ENCODE measurements at regions not wholly inside any gene's neighbourhood (a gene's known extent, or its start where the extent isn't known, plus 50 kb on each side); places are given as distances from the start of the nearest gene placed in this dataset.
"Not testable (repeated sequence)": the region's sequence is repeated elsewhere in the genome, so short reads cannot be mapped to it uniquely, and the experiment has no call there.

DNA sequence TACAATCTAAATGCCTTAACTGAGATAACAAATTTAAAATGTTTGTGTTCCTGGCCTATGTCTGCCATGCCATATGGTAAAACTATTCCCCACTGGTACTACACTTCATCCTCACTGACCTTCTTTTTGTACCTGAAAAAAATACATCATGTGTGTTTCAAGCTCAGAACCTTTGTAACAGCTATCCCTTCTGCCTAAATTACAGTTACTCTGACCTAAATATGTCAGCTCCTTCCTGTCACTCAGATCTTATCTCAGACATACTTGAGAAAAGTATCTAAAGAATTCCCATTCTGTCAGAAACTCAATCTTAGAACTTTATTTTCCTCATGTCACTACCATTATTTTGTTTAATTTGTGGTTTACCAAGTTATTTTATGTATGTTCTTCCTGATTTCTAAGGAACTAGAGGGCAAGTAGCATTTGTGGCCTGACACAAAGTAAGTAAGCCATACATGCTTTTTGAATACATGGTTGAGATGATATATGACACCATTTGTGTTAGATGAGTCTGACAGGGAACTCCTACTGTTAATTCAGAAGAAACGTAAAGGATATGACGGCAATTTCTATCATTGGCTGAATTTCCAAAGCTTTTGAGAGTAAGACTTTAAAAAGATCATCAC lies 456.5 kb upstream of the NDST3 start:
- no peak for DNase-seq

DNA sequence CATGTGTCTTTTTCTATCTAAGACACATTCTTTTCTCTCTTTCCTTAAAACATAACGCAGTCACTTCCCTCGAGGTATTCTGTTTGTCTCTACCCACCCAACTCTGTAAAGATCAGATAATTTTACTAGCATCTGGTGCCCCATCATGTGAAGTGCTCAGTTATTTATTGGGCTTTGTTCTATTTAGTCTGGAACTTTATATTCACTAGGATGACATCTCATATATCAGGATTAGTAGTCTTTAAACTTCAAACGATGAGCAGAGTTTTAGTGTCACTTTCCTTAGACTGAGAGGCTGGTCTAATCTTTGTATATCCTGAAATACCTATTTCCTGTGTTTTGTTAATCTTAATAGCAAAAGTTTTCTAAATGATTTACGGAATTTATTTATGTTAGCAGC lies 445.5 kb upstream of the NDST3 start:
- DNase-seq, result no peak

DNA sequence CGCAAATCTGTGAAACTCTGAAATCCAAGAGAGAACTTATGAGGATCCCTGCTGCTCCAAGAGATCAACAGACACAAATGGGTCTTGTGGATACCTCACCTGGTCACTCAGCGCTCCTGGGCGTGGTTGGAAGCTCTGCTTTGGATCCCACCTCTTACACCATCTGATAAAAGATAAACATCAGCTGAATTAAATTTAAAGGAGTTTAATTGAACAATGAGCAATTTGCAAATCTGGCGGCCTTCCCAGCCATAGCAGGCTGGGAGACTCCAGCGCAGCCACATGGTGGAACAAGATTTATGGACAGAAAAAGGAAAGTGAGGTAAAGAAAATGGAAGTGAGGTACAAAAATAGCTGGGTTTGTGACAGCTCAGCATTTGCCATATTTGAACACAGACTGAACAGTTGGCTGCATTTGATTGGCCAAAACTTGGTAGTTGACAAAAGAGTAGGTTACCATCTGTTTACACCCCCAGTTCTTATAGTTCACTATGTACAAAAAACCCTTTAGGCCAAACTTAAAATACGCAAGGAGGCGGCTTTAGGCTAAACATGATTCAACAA lies 437.3 kb upstream of the NDST3 start:
- DNase-seq, result no peak

DNA sequence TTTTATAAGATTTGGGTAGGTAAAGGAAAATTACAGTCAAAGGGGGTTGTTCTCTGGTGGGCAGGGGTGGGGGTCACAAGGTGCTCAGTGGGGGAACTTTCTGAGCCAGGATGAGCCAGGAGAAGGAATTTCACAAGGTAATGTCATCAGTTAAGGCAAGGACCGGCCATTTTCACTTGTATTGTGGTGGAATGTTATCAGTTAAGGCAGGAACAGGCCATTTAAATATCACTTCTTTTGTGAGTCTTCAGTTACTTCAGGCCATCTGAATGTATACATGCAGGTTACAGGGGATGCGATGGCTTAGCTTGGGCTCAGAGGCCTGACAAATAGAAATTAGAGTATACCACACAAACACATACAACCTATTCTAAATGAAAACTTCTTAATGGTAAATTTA lies 434.9 kb upstream of the NDST3 start:
- not testable (repeated sequence) for DNase-seq

DNA sequence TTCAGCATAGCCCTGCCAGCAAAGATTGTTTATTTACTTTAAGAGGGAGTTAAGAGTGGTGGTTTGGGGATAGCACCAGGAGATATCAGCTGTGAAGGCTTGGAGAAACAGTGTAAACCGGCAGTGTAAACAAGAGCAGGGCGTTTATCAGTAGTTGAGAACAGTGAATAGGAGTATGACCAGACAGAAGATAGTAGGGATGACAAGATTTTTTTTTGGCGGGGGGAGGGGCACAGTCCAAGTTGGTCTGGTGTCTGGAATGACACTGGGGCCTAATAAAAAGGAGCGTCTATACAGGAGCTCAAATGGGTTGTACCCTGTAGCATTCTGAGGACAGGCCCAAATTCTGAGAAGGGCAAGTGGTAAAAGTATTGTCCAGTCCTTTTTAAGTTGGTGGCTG lies 433.4 kb upstream of the NDST3 start:
- not testable (repeated sequence) for DNase-seq

DNA sequence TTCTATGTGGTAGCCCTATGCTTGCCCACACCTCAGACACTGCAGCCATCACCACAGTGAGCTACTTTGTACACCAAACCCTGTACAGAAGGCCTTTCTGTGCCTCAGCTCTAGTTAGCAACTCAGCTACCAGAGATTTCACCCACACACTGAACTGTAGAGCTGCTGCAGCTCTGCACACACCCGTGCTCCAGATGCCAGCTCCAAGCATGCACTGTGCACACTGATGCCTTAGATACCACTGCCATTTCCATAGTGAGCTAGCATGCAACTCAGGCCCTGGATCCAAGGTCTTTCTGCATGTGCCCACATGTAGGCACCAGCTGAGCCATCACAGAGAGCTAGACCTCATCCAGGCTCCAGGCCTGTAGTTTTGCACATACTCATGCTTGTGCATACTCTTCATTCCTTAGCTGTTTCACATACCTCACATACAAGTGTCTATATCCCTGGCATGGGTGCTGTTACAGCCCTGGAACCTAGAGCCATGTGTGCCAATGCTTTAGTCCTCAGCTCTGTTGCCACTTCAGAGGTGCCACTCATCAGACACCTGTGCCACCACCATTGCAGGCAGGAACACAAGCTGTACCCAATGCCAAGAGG lies 423.5 kb upstream of the NDST3 start:
- no peak for DNase-seq

DNA sequence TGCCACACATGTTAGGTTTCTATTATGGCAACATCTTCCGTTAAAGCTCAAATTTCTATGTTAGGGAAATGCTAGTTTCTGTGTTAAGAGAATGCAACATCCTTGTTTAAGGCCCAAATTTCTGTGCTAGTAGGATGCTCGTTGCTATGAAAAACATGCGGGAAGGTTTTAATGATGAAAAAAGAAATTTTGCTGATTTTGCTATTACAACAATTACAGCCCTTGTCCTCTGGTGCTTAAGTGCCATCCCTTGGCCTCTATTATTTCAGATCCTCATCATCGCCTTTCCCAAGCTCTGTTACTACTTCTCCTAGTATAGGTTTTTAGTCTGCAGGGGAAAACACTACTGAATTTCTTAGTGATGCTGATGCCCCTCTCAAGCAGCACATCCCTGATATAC lies 412.6 kb upstream of the NDST3 start:
- no peak for DNase-seq

DNA sequence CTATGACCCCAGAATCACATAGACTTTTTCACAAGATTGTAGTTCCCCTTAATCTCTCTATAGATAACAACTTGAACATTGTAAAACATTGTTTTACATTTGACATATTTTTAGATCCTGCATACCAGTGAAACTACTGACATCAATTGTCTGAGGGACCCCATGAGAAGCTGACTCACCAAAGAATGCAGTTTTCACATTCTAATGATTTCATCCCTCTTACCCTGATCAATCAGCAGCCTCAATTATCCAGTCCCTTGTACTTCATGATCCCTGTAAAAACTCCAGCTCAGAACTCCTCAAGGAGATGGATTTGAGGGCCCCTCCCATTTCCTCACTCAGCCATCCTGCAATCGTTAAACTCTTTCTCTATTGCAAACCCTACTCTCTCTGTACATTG lies 411.0 kb upstream of the NDST3 start:
- DNase-seq, result no peak

DNA sequence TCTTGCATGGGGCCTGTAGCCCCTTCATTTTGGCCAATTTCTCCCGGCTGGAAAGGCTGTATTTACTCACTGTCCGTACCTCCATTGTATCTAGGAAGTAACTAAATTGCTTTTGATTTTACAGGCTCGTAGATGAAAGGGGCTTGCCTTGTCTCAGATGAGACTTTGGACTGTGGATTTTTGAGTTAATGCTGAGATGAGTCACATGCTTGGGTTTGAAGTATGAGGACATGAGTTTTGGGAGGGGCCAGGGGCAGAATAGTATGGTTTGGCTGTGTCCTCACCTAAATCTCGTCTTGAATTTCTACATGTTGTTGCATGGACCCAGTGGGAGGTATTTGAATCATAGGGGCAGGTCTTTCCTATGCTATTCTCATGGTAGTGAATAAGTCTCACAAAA lies 407.6 kb upstream of the NDST3 start:
- no peak for DNase-seq

DNA sequence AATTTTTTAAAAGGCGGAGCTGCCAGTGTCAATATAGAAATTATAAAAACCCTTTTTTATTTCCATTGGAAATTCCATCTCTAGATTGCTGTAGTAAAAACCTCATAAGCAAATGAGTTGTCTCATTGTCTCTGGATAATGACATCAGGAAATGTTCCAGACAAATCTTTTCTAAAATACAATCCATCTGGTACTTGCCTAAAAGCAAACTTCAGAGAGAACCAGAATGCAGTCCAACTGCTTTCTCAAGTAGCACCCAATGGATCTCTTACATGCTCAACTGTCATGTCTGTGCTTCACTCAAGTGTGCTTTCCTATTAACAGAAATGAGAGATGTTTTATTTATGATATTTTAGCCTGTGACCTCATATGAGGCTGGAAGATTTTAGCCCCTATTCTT lies 399.6 kb upstream of the NDST3 start:
- no peak for DNase-seq

DNA sequence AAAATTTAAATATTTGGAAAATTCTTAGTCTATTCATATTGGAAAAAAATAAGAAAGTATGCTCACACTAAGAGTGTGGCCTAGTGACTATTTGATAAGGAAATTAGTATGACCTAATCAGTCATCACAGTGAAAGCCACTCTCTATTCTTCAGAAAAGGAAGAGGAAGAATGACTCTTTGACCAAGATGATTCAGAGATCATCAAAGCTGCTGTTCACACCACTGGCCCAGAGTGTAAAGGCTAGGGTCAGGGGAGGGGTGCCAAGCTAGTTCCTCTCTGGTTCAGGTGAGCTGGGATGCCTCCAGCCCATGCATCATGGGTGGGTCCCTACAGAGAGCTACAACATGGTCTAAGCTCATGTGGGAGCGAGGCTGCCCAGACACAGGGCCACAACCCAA lies 396.9 kb upstream of the NDST3 start:
- DNase-seq, result no peak

DNA sequence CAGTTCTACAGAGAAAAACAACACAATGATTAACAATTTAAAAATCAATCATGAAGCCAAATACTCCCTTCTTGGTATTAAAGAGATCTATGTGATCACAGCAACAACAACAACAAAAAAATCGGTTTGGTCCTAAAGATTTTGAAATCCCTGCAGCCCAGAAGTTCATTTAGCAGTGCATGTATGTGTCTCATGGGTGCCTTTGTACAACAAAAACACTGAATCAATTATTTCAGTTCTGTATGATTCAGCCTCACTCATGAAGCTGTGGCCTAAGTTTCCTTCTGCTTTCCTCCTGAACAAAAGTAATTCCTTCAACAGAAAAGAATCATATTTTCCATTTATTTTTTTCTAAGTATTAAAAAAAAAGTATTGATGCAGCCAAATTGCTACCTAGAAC lies 393.4 kb upstream of the NDST3 start:
- no peak for DNase-seq

DNA sequence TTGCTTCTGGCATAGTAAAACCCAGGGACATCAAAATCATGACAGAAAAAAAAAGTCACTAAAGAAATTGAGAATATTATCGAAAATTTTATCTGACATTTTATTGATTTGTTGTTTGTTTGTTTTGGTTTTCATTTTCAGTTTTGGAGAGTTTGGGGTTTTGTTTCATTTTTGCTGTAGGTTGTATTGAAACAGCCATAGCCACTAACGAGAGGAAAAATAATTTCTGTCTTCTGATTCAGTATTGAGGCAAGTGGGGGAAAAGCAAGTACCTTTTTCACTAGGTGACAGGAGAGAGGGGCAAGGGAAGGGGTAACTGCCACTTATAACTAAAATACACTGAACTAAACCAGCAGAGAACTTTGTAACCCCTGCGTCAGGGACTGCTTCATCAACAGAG lies 392.8 kb upstream of the NDST3 start:
- no peak for DNase-seq

DNA sequence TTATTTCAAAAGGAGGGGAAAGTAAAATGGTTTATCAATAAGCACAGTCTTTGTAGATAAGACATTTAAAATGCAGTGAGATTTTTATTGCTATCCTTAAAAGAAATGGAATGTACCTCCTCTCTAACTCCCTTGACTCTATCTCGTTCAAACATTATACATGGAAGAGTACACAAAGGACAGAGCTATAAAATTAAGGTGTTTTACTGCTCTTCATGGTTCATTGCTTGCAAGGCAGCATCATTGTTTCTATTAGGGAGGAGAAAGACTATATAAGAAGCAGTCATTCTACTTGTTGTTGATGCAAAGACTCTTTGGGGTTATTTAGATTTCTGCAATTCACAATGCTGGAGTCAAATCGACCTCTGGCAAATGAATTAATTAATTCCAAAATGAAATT lies 380.2 kb upstream of the NDST3 start:
- no peak for DNase-seq

DNA sequence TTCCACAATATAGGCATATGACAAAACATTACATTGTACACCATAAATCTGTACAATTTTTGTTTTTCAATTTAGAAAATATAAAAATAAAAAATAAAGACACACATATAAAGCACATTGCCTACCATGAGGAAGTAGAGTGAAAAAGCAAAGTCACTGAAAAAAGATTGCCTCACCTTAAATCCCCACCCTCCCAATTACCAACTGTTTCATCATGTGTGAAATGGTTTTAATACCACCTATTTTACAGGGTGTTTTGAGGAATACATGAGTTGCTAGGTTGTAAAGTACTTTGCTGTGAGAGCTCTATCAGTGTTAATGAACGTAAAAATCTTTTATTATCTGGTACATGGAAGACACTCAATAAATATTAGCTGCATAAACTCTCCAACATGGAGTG lies 373.6 kb upstream of the NDST3 start:
- DNase-seq, result no peak

DNA sequence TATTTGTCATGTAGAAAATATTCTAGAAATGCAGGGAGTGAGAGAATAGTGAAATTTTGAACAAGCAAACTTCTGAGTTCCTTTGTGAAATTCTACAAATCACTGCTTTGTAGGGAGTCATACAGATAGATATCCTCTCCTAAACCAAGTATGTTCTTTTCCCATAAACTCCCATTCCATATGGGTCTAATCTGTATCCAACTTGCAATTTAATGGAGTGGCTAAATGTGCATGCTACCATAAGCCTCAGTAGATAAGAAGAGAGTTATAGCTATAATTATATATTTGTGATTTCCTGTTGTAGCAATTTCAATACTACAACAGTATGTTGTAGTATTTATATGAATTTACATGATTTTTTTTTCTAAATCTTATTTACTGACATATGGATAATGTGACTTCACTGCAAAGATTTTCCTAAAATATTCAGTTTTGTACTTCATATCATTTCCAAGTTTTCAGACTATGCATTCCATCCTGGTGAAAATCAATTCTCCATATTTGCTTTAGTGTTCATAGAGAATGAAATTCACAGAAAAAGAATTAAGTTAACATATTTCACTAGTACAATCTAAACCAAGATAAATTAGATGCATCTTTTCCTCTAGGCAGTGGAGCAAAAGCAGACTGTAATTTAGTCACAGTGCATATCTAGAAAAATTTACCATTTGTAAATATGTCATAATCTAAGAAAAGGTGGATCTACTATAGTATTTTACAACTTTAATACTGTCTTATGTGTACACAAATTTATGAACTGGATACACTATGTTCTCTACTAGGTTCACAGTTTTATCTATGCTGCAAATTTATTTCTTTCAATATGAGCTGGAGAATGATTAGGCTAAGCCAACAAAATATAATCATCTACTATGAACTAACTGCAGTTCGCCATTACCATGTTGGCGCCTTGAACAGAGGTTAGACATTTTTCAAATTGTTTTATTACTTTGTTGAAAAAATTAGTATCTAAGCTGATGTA lies 372.9 kb upstream of the NDST3 start:
- no peak for DNase-seq

DNA sequence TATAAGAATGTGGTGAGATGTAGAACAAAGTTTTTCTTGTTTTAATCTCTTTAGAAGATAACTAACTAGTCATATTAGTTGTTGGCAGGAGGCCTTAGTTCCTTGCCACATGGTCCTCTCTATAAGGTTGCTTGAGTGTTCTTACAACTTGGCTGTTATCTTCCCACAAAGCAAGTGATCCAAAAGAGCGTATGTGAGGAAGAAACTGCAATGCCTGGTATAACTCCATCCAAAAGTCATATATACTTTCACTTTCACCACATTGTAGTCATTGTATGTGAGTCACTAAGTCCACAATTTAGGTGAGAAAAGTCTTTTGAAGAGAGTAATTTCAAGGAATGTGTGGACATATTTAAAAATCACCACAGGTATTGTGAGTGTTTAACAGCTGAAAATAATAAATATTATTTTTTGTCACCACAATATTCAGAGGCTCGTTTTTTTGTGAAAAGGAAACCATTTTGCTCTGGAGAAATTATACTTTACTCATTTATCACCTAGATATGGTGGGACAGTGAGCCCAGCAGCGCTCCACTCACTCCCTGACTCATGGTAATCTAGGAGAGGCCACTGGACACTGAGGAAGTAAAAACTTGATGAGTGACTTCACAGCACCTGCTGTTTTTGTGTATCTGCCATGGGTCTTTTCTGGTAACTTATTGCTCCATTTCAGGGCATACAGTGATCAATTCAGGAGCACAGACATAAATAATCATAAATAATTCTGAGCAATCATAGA lies 369.4 kb upstream of the NDST3 start:
- DNase-seq, result no peak

DNA sequence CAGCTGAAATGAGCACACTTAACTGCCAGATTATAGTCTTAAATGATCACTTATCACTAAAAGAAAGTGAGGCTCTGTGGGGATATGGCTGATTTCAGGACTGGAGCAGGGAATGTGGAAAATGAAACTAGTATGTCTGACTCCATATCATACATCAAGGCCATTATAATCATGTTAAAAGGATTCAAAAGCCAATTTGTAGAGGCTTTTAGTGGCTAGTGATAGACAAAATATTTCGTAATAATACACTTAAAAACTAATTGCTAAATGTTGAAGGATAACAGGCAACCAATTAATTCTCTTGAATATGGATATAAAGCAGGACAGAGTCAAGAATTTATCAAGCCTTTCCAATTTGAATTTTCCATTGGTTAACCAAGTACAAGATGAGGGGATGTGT lies 358.1 kb upstream of the NDST3 start:
- no peak for DNase-seq

DNA sequence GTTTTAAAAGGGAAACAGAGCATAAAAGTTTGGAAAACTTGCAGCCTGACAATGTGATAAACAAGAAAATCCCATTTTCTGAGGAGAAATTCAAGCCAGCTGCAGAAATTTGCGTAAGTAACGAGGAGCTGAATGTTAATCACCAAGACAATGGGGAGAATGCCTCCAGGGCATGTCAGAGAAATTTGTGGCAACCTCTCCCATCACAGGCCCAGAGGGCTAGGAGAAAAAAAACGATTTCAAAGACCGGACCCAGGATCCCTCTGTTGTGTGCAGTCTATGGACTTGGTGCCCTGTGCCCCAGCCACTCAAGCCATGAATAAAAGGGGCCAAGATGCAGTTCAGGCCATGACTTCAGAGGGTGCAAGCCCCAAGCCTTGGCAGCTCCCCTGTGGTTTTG lies 355.4 kb upstream of the NDST3 start:
- no peak for DNase-seq

DNA sequence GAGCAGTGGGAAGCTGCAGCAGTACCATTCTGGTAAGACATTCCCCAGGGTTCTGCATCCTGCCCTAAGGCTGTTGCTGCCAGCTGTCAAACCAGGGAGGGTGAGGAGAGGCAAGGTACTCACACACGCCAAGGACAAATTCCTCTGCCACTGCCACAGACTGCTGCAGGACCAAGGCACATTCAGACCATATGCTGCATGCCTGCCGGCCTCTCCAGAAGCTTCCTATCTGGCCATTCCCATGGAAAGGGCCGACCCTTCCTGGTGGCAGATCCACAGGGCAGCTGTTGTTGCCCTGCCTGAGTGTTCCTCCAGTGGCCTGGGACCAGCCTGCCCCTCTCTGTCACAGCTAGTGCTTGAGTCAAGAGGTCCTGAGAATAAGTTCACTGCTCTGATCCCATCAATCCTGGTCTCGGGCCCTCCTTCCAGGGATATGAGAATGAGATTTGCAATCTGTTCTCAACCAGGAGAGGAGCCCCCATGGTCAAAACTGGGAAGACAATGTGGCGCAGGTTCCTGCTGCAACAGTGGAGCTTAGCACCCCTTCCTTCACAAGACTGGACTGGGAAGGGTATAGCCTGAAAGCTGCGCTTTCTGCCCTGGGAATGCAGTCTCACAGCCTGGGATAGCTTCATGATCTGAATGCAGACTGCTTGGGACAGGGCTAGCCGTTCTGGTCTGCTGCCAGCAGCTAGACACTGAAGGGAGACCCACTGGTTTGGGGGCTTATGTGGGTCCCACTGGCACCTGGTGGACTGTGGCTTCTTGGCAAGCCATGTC lies 342.5 kb upstream of the NDST3 start:
- no peak for DNase-seq

DNA sequence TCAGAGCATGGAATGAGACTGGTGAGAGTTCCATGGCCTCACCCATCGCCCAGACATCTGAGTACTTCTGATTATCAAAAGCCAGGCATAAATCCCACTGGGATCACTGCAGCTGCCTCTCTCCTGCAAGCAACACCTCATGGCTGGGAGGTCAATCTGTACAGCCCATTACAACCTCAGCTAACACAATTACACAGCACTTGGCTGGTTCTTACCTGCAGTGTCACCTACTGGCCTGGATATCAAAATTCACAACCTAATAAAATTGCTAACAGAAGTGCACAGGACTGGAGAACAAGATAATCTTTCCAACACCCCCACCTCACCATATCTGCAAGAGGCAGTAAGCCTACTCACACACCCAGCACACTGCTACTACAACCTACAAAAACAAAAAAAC lies 341.7 kb upstream of the NDST3 start:
- no peak for DNase-seq

DNA sequence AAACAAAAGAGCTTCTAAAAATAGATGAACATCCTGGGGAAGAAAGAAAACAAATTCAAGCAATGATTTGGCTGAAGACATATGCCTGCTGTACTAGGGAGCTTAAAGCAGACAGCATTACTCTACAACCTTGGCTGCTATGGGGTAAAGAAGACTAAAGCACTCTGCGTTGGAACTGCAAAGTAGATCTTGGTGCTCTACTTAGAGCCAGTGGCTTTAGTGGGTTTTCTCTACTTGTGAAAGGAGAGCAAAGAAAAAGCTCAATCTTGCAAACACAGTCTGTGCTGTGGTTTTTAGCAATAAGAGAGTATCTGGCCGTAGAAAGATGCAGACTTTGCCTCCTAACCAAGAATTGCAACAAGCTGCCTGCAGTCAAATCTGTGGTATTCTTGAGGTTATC lies 334.7 kb upstream of the NDST3 start:
- DNase-seq, result no peak

Data from activated CD4-positive, alpha-beta T cell treated with anti-CD3 and anti-CD28 coated beads, Interleukin-10, Interleukin-2, amounts not matched to agents 100 ng/mL and 50 ng/mL, durations not matched to agents 16 hours and 8 hours (primary cell).